Duodenal mucosa (tissue), 2 donors: ENCODE measurements at regions not wholly inside any gene's neighbourhood (a gene's known extent, or its start where the extent isn't known, plus 50 kb on each side); places are given as distances from the start of the nearest gene placed in this dataset.

ENCODE experiments used
- H3K27ac ChIP-seq: one replicate; pipeline ENCODE4 v1.7.0; 2013; ENCODE audit warnings: low read depth, low read length
- H3K27me3 ChIP-seq, 2 donors: one replicate each; pipeline ENCODE4 v1.7.0; 2013; ENCODE audit warnings: low read length in 2 of 2, control low read depth in 1 of 2; ENCODE audit not compliant: insufficient read depth in 2 of 2, control insufficient read depth in 1 of 2
- H3K36me3 ChIP-seq, 2 donors: one replicate each; pipeline ENCODE4 v1.7.0; 2013; ENCODE audit warnings: low read length in 2 of 2, control low read depth in 1 of 2; ENCODE audit not compliant: insufficient read depth in 2 of 2, control insufficient read depth in 1 of 2
- H3K4me1 ChIP-seq, 2 donors: one replicate each; pipeline ENCODE4 v1.7.0; 2013; ENCODE audit warnings: low read length in 2 of 2, control low read depth in 1 of 2; ENCODE audit not compliant: insufficient read depth in 2 of 2, control insufficient read depth in 1 of 2
- H3K4me3 ChIP-seq, 2 donors: one replicate each; pipeline ENCODE4 v1.7.0; 2013; ENCODE audit warnings: low read length in 2 of 2, low read depth in 1 of 2
- H3K9ac ChIP-seq, 2 donors: one replicate each; pipeline ENCODE4 v1.7.0; 2013; ENCODE audit warnings: low read length in 2 of 2, low read depth in 1 of 2
- H3K9me3 ChIP-seq, 2 donors: one replicate each; pipeline ENCODE4 v1.7.0; 2013; ENCODE audit warnings: low read length in 2 of 2, control low read depth in 1 of 2; ENCODE audit not compliant: control insufficient read depth in 1 of 2

- H3K4me3 ChIP-seq = no peak overlapping the region
- no peak overlapping the region for H3K27ac ChIP-seq
- no peaks in the 10 kb centered on the region for H3K4me1 ChIP-seq
- H3K9me3 ChIP-seq = no peaks in the 10 kb centered on the region
- H3K36me3 ChIP-seq = no peaks in the 10 kb centered on the region
- H3K27me3 ChIP-seq = no peaks in the 10 kb centered on the region
- no peak overlapping the region for H3K9ac ChIP-seq
Observed at GRCh38 chr17:71740866-71741265, 380.0 kb upstream of the SOX9 start.

- Histone ChIP-seq H3K4me1 (no peaks in the 10 kb centered on the region), H3K9me3 (no peaks in the 10 kb centered on the region), H3K27me3 (no peaks in the 10 kb centered on the region), H3K36me3 (no peaks in the 10 kb centered on the region), H3K4me3 (no peak overlapping the region), H3K27ac (no peak overlapping the region), H3K9ac (no peak overlapping the region)
Observed at GRCh38 chr17:71741836-71742235, 379.0 kb upstream of the SOX9 start.

DNA sequence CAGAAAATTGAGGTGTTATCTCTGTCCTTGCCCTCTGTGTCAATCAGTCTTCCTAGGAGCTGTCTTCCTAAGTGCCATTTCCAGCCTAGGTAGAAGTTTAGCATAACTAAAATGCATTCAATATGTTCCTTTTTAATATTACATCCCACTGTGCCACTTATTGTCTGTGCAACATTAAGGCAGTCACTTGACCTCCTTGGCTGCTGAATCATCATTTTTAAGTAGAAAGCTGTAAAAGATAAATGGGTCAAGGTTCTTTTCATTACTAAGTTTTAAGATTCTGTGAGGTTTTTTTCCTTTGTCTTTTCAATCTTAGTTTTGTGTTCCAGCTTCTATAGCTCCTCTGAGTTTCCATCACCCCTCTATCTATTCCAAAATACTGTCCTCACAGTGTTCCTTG, 371.9 kb upstream of the SOX9 start:
- H3K9ac ChIP-seq = no peak overlapping the region
- no peaks in the 10 kb centered on the region for H3K27me3 ChIP-seq
- no peaks in the 10 kb centered on the region for H3K36me3 ChIP-seq
- no peaks in the 10 kb centered on the region for H3K4me1 ChIP-seq
- no peak overlapping the region for H3K27ac ChIP-seq
- H3K9me3 ChIP-seq = no peaks in the 10 kb centered on the region
- H3K4me3 ChIP-seq = no peak overlapping the region

DNA sequence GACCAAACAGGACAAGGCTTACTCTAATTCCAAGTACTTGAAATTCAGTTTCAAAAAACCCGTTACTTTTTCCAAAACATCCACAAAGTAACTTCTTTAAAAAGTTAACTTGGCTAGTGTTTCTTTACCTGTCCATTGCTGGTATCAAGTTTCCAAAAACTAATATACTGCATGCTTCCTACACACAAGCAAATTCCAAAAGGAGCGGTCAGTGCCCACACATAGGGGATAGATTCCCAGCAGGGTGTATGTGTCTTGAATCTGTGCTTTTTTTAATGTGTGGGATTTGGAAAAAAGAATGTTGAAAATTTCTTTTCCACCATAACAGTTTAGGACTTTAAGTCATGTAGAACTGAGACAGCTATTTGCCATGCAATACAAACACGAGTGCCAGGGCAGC, 367.8 kb upstream of the SOX9 start:
- Histone ChIP-seq H3K27ac (no peak overlapping the region), H3K4me1 (no peaks in the 10 kb centered on the region), H3K9me3 (no peaks in the 10 kb centered on the region), H3K9ac (no peak overlapping the region), H3K36me3 (no peaks in the 10 kb centered on the region), H3K4me3 (no peak overlapping the region), H3K27me3 (no peaks in the 10 kb centered on the region)

DNA sequence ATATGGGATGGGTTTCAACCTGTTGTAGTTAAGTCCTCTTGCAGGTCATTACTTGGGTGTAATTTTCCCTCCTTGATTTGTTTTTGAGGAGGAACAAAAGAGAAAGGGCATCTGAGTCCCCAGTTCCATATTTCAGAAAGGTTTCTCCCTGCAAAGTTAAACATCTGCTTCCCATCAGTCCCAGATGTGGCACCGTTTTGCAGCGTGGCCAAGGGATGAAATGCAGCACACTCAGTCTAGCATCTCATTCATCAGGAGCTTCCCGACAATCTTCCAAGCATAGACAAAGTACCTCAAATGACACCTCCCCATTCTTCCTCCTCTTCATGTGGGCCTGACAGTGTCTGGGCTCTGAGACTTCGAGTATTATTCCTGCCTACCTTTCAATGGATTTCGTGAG, 363.7 kb upstream of the SOX9 start:
- no peaks in the 10 kb centered on the region for H3K27me3 ChIP-seq
- H3K9ac ChIP-seq = no peak overlapping the region
- no peaks in the 10 kb centered on the region for H3K36me3 ChIP-seq
- H3K27ac ChIP-seq = no peak overlapping the region
- H3K9me3 ChIP-seq = no peaks in the 10 kb centered on the region
- no peak overlapping the region for H3K4me3 ChIP-seq
- peaks cover 0 to 2% of the 10 kb centered on the region in 2 donors for H3K4me1 ChIP-seq

- H3K9me3 ChIP-seq = no peaks in the 10 kb centered on the region
- no peak overlapping the region for H3K27ac ChIP-seq
- no peaks in the 10 kb centered on the region for H3K27me3 ChIP-seq
- no peaks in the 10 kb centered on the region for H3K36me3 ChIP-seq
- no peak overlapping the region for H3K9ac ChIP-seq
- no peak overlapping the region for H3K4me3 ChIP-seq
- peaks cover 0 to 7% of the 10 kb centered on the region in 2 donors for H3K4me1 ChIP-seq
Observed at GRCh38 chr17:71757956-71758355, 362.9 kb upstream of the SOX9 start.

GRCh38 chr17:71759422-71760060, 361.3 kb upstream of the SOX9 start:
- Histone ChIP-seq H3K9me3 (no peaks in the 10 kb centered on the region), H3K36me3 (no peaks in the 10 kb centered on the region), H3K27me3 (no peaks in the 10 kb centered on the region), H3K4me3 (no peak overlapping the region), H3K9ac (no peak overlapping the region), H3K27ac (no peak overlapping the region), H3K4me1 (peaks cover 0 to 8% of the 10 kb centered on the region in 2 donors)

DNA sequence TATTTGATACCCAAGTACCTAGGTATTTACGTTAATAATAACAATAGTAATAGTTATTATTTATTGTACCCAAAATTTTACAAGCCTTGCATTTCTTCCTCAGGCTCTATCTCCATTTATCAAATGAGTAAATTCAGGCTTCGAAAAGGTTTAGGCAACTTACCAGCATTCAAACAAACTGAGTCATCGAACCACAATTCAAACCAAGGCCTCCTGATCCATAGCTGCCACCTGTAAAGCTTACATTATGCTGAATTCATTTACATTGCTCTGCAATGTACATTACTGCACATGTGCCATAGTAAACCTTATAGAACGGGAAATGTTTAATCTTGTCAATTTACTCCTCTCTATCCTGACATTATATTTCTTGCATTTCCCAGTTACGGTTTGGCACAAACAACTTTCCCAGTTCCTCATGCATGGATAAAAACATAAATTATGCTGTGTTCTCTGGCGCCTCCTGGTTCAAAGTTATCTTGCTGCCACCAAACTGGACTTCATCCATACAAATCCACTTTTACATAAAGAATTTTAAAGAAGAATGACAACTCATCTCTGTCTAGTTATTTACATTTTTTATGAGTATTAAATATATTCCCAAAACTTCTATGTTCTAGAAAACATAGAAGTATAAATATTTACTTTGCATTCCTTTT, 360.6 kb upstream of the SOX9 start:
- no peaks in the 10 kb centered on the region for H3K27me3 ChIP-seq
- no peak overlapping the region for H3K27ac ChIP-seq
- H3K9me3 ChIP-seq = no peaks in the 10 kb centered on the region
- no peak overlapping the region for H3K9ac ChIP-seq
- H3K4me3 ChIP-seq = no peak overlapping the region
- no peaks in the 10 kb centered on the region for H3K36me3 ChIP-seq
- peaks cover 0 to 8% of the 10 kb centered on the region in 2 donors for H3K4me1 ChIP-seq

DNA sequence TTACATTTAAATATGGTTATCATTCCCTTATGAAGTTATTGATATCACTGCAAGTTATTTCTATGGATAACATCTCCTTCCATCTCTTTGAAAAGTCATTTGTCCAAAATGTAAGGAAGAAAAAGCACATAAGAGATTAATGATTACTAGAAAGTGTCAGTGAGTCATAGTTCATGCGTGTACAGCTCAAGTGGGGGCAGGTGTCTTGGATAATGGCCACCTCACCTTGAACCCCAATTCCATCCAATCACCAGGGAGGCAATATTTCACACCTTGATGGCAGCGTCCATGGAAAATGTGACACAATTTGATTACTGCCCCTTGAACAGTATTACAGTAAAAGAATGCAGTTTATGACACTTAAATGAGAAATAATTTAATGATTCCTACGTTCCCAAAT, 358.3 kb upstream of the SOX9 start:
- no peaks in the 10 kb centered on the region for H3K9me3 ChIP-seq
- H3K27ac ChIP-seq = no peak overlapping the region
- H3K9ac ChIP-seq = no peak overlapping the region
- peaks cover 2 to 8% of the 10 kb centered on the region in 2 donors for H3K4me1 ChIP-seq
- H3K36me3 ChIP-seq = no peaks in the 10 kb centered on the region
- H3K4me3 ChIP-seq = no peak overlapping the region
- H3K27me3 ChIP-seq = no peaks in the 10 kb centered on the region

GRCh38 chr17:71764505-71764904, 356.3 kb upstream of the SOX9 start:
- Histone ChIP-seq H3K9ac (no peak overlapping the region), H3K27ac (no peak overlapping the region), H3K27me3 (no peaks in the 10 kb centered on the region), H3K36me3 (no peaks in the 10 kb centered on the region), H3K9me3 (no peaks in the 10 kb centered on the region), H3K4me1 (peaks cover 2 to 8% of the 10 kb centered on the region in 2 donors), H3K4me3 (no peak overlapping the region)
